HG02970 (cell line): ENCODE measurements at regions not wholly inside any gene's neighbourhood (a gene's known extent, or its start where the extent isn't known, plus 50 kb on each side); places are given as distances from the start of the nearest gene placed in this dataset.

ENCODE experiments used
- ATAC-seq: cut with Tn5 transposase; IDR thresholded peaks from one replicate; pipeline ENCODE4 v1.9.1; 2021; ENCODE audit warnings: mild to moderate bottlenecking, moderate library complexity, moderate number of reproducible peaks; ENCODE audit not compliant: unreplicated experiment, low FRiP score

DNA sequence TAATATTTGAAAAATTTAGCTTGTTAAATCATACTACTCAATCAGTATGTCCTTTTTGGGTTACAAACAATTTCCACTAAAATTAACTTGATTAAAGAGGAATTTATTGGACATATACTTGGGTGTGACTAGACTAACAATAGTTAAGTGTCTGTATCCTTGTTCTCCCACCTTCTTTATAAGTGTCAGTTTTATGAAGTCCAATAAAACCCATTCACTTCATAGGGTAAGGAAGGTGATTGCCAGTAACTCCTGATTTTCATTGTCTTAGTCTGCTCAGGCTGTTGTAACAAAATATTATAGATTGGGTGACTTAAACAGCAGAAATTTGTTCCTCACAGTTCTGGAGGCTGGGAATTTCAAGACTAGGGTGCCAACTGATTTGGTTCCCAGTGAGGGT lies 800.0 kb downstream of the PDHA2 start:
- ATAC-seq: no peak

DNA sequence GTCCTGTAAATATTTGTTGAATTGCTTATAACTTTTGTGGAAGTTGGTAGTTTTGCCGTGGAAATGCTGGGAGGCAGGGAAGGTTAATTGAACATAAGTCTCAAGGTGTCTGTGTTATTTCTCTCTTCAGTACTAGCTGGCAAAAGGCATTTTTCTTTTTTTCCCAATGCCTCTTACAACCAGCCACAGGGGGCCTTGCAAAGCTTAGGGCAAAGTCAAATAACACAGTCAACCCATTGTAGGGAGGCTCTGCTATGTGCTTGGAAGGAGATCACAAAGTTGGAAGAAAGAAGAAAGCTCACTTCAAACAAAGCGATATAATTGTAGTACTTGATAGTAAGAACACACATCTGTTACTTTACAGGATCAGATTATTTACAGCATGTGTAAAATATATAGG lies 802.6 kb downstream of the PDHA2 start:
- ATAC-seq: no peak

DNA sequence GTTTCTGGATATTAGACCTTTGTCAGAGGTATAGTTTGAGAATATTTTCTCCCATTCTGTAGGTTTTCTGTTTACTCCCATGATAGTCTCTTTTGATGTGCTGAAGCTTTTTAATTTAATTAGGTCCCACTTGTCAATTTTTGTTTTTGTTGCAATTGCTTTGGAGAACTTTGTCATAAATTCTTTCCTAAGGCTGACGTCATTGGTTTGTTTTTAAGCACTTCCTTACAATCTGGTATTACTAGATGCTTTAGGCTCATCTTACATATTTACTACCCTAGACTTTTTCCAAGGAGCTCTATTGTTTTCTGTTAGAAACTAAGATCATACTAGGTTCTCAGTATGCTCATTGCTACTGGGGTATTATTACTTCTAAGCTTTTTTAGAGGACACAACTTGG lies 806.3 kb downstream of the PDHA2 start:
- ATAC-seq: no peak

DNA sequence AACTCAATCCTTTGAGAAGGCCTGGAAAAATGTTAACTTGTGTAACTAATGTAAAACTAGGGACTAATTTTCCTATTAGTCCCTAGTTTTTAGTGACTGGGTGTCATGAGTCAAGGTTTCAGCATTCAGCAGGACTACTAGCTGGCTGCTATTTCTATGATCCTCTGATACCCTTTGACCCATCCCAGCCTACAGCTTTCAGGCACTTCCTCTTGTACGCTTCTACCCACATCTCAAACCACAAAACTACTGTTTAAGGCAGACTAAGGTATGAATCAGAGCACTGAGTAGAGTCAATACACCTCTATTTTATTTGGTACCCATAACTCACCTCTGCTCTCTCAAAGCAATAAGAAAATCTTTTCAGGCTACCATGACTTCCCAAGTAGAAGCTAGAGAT lies 809.6 kb downstream of the PDHA2 start:
- no peak for ATAC-seq

DNA sequence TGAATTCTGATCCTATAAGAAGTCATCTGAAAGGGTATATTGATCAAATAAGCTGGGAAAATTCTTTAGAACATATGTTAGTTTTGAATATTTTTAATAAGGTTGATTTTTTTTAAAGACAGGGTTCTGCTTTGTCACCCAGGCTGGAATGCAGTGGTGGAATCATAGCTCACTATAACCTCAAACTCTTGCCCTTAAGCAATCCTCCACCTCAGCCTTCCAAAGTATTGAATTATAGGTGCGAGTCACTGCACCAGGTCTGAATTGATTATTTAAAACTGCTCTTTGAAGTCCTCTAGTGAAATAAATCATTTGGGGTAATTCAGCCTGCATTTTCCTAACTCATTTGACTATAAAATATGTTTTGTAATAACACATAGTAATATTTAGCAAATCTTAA lies 812.3 kb downstream of the PDHA2 start:
- ATAC-seq: no peak

DNA sequence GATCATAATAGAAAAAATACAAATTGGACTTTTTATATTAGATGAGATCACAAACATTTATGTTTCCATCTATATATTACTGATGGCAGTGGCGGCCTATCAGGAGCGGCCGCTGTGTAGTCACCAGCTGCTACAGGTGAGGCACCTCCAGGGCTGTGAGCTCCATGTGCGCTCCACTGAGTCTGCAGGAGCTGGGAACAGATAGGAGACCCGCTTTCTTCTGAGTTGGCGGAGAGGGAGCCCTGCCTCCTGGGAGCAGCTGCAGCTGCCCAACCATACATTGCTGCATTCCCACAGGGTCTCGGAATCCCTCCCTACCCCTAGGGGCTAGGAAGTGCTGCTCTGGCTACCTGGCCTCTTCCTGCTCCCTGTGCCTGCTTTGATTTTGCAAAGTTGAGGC lies 812.9 kb downstream of the PDHA2 start:
- no peak for ATAC-seq

DNA sequence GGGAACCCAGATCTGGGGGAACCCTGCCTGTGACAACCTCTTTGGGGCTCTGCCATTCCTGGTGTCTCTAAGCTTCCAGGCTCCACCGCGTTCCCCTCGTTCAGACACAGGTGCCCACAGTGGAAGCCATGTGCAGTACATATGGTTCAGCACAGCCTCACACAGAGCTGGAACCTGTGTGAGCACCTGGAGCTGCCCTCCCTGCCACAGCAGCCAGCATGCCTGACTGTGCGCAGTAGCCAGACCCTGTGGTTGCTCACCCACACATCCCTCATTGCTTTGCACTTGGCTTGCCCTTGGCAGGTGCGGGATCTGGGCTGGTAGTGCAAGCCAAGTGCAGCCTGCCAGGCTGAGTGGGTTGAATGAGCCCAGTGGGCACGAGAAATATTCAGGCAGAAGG lies 814.2 kb downstream of the PDHA2 start:
- ATAC-seq: no peak

DNA sequence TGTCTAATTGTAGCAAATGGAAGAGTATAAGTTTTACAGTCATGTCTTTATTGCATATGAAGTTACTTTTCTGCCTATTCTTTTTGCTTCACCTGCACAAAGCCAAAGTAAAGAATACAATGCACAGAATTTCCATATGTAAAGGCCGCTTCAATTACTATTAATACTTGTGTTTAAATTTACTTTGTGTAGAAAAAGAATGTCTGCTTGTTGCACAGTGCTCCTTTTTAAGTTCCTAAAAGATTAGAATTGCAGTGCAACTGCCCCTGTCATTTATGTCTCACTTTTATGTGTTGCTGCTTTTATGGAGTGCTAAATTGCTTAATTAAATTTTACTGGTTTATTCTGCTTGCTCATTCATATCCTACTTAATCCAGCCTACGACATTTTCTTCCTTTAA lies 830.5 kb downstream of the PDHA2 start:
- ATAC-seq: no peak

DNA sequence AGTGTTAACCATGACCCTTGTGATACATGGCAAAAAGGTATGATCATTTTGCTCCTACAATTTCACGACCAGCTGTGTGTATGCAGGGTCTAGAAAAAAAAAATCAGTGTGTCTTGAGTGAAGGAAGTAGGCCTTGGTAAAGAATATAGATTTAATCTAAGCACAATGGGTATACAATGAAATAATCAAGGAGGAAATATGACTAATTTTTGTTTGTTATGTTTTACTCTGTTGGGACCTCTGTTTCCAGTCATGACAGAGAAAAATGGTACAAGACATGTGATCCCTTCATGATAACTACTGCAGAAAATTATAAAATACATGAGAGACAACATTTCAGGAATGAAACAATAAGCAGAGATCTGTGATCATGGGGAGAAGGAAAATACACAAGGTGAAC lies 835.5 kb downstream of the PDHA2 start:
- no peak for ATAC-seq

DNA sequence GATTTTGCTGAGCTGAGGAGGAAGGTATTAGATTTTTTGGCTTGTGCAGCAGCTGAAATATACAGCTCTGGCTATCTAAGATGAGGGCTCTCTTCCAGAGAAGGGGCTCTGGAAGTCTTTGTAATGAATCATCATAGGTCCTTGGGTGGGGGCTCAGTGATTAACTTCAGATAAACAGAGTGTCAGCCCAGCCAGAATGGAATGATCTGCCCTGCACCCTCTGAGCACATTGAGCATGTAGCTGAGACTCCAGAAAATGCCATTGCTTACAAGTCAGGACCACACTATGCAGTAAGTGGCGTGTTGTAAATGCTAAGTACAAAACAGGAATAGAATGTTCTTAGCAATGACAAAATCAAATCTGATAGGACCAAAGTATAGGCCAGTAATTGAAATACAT lies 836.0 kb downstream of the PDHA2 start:
- ATAC-seq: no peak

DNA sequence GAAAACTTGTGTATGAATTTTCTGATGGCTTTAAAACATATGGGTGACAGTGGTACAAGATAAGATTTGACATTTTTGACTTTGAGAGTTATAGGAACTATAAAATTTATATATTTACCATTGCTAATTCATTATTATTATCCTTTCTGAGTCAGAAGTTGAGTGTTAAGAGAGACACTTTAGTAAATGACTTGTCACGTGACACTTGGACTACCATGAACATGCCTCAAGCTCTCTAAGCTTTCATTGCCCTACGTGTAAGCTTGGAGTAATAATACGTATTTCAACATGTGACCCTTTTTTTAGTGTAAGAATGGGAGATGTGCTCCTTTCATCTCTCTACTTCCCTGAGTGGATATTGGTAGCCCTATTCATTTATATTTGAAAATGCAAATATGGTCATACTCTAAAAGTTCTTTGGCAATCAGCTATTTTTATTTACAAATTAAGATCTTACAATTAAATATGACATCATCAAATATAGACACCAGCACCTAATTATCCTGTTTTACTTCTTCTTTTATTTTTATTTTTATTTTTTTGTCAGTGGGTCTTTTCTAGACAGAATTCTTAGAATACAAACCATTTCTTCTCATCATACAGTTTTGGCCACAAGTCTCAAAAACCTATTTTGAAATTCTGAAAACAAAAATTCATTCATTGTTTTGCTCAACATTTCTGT lies 837.0 kb downstream of the PDHA2 start:
- ATAC-seq: no peak

DNA sequence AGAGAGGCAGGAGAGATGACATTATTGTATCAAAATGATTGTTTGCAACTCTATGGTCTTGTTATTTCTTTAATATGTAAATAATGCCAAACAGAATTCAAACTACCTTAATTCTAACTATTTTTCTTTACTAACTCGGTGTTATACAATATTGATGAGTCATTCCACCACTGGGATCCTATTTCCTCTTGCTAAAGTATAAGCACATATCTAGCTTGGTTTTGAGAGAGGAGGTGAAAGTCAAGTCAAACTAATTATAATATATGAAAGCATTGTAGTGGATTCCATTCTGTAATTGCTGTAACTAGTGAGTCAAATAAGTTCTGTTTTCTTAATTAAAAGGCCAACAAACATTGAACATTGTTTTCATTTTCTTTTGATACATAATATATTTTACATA lies 837.6 kb downstream of the PDHA2 start:
- ATAC-seq: no peak

DNA sequence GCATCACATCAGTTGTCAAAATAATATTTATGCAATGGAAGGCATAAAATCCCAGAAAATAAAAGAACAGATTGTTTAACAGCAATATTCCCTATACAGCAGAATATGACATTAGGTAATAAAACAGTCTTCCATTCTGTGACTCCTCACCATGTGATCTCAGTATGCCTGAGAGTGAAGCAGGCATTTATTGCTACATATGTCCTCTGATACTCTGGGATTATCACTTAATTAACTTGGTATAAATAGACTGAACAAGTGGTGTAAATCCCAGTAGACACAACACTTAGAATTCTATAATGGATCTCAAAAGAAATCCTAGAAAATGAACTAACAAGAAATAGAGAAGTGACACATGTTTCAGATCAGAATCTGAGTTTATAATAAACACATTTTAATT lies 841.3 kb downstream of the PDHA2 start:
- no peak for ATAC-seq

DNA sequence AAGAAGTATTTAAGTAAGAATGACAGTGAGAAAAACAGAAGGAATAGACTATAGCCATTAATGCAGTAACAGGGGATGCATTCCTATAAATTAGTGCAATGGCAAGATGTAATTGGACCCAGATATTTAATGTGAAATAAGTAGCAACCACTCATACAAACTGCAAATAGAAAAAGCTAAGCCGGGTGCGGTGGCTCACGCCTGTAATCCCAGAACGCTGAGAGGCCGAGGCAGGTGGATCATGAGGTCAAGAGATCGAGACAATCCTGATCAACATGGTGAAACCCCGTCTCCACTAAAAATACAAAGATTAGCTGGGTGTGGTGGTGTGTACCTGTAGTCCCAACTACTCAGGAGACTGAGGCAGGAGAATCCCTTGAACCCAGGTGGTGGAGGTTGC lies 845.8 kb downstream of the PDHA2 start:
- no peak for ATAC-seq

DNA sequence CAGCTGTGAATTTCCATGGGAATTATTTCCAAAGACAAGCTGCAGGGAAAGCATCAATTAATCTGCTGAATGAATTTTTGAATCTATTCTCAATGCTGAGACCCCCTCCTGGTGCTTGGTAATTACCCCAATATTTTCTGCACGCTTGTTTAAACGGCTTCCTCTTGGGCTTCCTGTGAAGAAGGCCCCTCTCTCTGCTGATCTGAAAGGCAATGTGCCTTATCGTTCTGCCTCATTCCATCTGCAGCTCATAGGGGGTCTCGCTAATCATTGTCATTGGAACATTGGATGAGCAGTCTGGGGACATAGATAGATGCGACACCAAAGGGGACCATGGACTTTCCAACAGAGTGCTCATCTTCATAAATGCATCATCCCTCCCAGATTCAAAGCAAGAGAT lies 851.6 kb downstream of the PDHA2 start:
- no peak for ATAC-seq

DNA sequence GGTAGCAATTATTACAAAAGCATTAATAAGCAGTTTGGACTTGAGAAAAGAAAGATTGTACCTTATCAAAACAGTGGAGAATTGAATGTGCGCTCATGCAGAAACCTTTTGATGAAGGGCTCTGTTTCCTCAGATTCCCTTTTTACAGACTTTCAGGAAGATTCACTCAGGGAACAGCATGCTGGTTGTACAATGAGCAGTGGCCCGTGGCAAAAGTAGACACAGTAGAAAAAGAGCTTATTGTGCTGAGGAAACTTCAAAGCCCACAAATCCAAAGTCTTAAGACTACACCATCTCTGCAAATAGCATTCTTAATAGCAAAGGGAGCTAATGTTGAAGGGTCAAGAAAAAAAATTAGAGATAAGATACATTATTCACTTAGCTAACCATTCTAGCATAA lies 858.9 kb downstream of the PDHA2 start:
- ATAC-seq: no peak

DNA sequence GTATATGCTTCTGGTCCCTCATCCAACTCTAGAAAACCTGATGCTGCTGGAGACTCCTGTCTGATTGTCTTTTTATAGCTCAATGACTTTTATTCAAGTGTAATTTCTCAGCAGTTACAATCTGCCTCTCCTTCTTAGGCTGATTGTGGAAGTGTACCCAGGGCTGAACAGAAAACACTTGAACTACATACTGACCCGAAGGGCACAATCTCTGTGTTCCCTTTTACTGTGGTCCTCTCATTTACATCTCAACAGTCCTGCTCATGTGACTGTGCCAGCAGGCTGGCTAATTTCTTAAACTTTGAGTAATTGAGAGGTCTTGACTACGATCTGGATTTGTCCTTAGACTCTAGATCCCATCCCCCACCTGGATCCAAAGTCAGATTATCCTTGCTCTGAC lies 863.4 kb downstream of the PDHA2 start:
- no peak for ATAC-seq

DNA sequence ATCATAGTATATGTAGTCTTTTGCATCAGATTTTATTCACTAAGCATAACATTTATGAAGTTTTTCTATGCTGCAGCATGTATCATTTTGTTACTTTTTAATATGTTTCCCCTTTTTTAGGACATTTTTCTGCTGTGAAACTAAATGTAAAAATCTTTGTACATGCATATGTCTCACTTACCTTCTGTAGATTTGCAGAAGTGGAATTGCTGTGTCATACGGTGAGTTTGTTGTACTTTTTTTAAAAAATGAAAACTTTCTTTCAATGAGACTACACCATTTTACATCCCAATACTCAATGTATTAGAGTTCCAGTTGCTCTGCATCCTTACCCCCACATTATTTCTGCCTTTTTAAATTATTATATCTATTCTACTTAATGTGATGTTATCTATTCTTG lies 868.9 kb downstream of the PDHA2 start:
- ATAC-seq: no peak

DNA sequence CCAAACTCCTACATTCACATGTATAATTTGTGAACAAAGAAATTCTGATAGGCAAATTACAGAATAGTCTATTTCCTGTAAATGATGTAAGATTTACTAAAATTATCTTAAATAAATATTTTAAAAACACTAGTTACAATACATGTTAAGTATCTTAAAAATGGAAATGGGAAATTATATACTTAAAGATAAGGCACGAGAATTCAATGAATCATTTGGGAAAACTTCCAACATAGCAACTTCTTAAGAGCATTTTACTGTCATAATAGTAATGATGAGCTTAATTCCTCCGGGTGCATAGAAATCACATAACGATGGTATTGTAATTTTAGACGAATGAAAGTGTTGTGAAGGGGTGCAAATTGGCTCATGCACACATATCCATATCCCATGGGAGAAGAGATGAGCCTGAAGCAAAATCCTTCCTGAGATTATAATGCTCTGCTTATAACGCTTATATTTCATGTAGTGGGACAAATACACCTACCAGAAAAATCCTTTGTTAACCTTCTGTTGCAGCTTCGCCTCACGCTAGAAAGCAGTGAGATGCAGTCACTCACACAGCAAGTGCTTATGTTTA lies 873.5 kb downstream of the PDHA2 start:
- ATAC-seq: no peak

DNA sequence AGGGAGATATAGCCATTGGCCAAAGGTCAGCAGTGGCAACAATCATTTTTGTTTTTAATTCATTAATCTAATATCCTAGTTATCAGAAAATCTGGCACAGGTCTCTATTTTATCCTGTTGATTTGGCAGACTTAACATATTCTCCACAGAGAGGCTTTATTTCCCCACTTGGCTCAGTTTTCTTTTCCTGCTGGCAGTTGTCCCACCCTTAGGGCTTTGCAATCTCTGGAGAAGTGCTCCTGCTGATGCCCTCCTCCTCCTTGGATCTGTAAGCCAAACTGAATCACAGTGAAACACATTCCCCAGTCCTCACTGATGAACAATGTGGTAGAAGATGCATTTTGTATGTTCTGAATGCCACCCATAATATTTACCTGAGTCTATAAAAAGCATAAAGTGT lies 889.7 kb downstream of the PDHA2 start:
- no peak for ATAC-seq

DNA sequence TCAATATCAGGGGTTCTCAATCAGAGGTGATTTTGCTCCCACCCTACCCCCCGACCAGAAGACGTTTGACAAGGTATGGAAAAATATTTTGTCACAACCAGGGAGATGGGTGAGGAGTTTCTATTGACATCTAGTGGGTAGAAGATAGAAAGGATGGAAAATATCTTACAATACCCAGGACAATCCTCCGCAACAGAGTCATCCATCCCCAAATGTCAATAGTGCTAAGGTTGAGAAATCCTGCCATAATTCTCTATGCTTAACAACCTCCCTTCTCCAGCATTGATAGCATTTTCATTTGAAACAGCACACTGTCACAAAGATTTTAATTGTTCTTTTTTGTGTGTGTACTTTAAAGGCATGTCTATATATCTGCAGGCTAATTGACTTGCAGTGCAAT lies 890.5 kb downstream of the PDHA2 start:
- ATAC-seq: no peak

DNA sequence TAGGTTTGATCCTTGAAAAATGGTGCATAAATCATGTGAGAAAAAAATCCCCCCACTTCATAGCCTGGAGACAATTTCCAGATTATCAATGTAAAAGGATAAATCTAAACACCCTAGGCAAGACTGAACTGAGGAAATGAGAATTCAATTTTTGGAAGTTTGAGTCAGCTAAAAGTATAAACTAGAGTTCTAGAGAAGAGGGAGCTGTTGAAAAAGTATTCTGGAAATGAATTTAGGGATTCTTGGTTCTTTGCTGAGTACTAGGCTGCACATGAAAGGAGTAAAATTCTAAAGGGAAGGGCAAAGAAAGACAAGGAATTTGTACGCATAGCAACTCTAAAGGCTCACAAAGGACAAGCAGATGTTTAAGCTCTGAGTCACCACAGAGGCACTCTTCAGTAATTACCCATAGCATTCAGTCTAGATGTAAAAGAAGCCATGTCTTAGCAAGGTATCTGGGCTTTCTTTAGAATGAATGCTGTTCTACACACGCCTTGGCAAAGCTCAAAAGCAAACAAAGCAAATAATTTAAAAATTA lies 896.5 kb downstream of the PDHA2 start:
- no peak for ATAC-seq

DNA sequence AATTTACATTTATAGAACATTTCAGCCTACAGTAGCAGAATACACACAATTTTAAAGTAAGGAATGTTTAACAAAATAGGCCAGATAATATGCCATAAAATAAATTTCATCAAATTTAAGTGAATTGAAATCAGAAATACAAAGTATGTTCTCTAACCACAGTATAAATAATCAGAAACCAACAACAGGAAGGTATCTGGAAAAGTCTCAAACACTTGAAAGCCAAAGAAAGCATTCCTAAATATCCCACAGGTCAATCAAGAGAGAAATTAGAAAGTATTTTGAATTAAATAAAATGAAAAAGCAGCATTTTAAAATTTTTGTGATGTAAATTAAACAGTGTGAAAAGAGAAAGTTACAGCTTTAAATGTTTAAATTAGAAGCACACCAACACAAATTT lies 899.2 kb downstream of the PDHA2 start:
- ATAC-seq: no peak
